ENCODE measurements at regions not wholly inside any gene's neighbourhood (a gene's known extent, or its start where the extent isn't known, plus 50 kb on each side); places are given as distances from the start of the nearest gene placed in this dataset.

- no peak for TF ChIP-seq EZH2 (IDR thresholded peaks at IDR 0.05)
- no peak for TF ChIP-seq CTCF (IDR thresholded peaks at IDR 0.05)
These were observed 1217.6 kb upstream of the ALCAM start for GRCh38 chr3:104149154-104149553.

Measured in neural progenitor cell (in vitro differentiated cells).